Activated CD4-positive, alpha-beta T cell treated with anti-CD3 and anti-CD28 coated beads, Interleukin-2, Interleukin-6, amounts not matched to agents 100 ng/mL and 50 ng/mL, durations not matched to agents 16 hours and 8 hours (primary cell): ENCODE measurements at regions not wholly inside any gene's neighbourhood (a gene's known extent, or its start where the extent isn't known, plus 50 kb on each side); places are given as distances from the start of the nearest gene placed in this dataset.

ENCODE experiments used
- DNase-seq: peaks from one replicate; pipeline ENCODE4 v3.0.0-alpha.2; 2020

GRCh38 chr3:155029941-155030340 is 50.2 kb upstream of the MME start:
- DNase-seq, result no peak

GRCh38 chr3:155026999-155027591 is 53.0 kb upstream of the MME start:
- no peak for DNase-seq

- DNase-seq, result no peak
Observed at GRCh38 chr3:155024006-155024638, 56.0 kb upstream of the MME start.

- DNase-seq, result no peak
Observed at GRCh38 chr3:155022896-155023295, 57.2 kb upstream of the MME start.

GRCh38 chr3:155019575-155019974 is 60.5 kb upstream of the MME start:
- DNase-seq, result no peak

- no peak for DNase-seq
Observed at GRCh38 chr3:155018621-155019330, 61.3 kb upstream of the MME start.

GRCh38 chr3:155015776-155016436 is 64.2 kb upstream of the MME start:
- no peak for DNase-seq

- no peak for DNase-seq
Observed at GRCh38 chr3:155014953-155015352, 65.2 kb upstream of the MME start.

GRCh38 chr3:155013427-155013826 is 66.7 kb upstream of the MME start:
- DNase-seq, result no peak

GRCh38 chr3:155012584-155012983 is 67.5 kb upstream of the MME start:
- no peak for DNase-seq

GRCh38 chr3:155010416-155010815 is 69.7 kb upstream of the MME start:
- no peak for DNase-seq

- DNase-seq, result no peak
Observed at GRCh38 chr3:155009217-155009616, 70.9 kb upstream of the MME start.

- no peak for DNase-seq
Observed at GRCh38 chr3:155007729-155008128, 72.4 kb upstream of the MME start.

- no peak for DNase-seq
Observed at GRCh38 chr3:155001289-155002010, 78.7 kb upstream of the MME start.

- no peak for DNase-seq
Observed at GRCh38 chr3:154992655-154993054, 87.5 kb upstream of the MME start.

- no peak for DNase-seq
Observed at GRCh38 chr3:154990543-154990942, 89.6 kb upstream of the MME start.

GRCh38 chr3:154987846-154988245 is 92.3 kb upstream of the MME start:
- no peak for DNase-seq

- DNase-seq, result no peak
Observed at GRCh38 chr3:154981664-154982063, 98.5 kb upstream of the MME start.

- no peak for DNase-seq
Observed at GRCh38 chr3:154981201-154981600, 98.9 kb upstream of the MME start.

GRCh38 chr3:154979331-154979730 is 100.8 kb upstream of the MME start:
- DNase-seq, result no peak

GRCh38 chr3:154977666-154978065 is 102.5 kb upstream of the MME start:
- no peak for DNase-seq

GRCh38 chr3:154976072-154976983 is 103.8 kb upstream of the MME start:
- DNase-seq, result no peak
